Breast epithelium (tissue), 3 donors: ENCODE measurements at regions not wholly inside any gene's neighbourhood (a gene's known extent, or its start where the extent isn't known, plus 50 kb on each side); places are given as distances from the start of the nearest gene placed in this dataset.

Experiments used
- CTCF ChIP-seq, 3 donors: fragments of 450-650 bp; IDR thresholded peaks; one replicate each; pipeline ENCODE4 v1.5.1; 2016 to 2017; ENCODE audit warnings: antibody characterized with exemption in 3 of 3, mild to moderate bottlenecking in 3 of 3, moderate library complexity in 3 of 3
- POLR2A ChIP-seq: fragments of 450-650 bp; IDR thresholded peaks from one replicate; pipeline ENCODE4 v1.6.1; 2016; ENCODE audit warnings: antibody characterized with exemption, mild to moderate bottlenecking, moderate library complexity
- POLR2AphosphoS5 ChIP-seq, 3 donors: sonication (generic); formaldehyde crosslinking; IDR thresholded peaks; one replicate each; pipeline ENCODE4 v1.6.1; 2017; ENCODE audit warnings: antibody characterized with exemption in 3 of 3

DNA sequence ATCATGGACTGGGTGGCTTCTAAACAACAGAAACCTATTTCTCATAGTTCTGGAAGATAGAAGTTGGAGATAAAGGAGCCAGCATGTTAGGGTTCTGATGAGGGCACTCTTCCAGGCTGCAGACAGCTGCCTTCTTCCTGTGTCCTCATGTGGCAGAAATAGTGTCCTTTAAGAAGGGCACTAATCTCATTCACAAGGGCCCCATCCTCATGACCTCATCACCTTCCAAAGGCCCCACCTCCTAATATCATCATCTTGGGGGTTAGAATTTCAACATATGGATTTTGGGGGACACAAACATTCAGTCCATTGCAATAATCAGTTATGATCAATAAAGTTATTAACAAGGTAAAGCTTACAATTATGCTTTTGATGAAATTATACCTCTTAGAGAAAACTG is 130.8 kb upstream of the SLC22A23 start:
- TF ChIP-seq POLR2A (no peak), POLR2AphosphoS5 (IDR thresholded peaks at IDR 0.05) (no peak), CTCF (IDR thresholded peaks at IDR 0.05) (no peak)
